Fibroblast of the aortic adventitia (primary cell): ENCODE measurements at regions not wholly inside any gene's neighbourhood (a gene's known extent, or its start where the extent isn't known, plus 50 kb on each side); places are given as distances from the start of the nearest gene placed in this dataset.

Experiments
- DNase-seq: peaks from one replicate; pipeline ENCODE4 v3.0.0-alpha.2; 2010; ENCODE audit warnings: low read depth
- H3K4me3 ChIP-seq: 2 replicates; pipeline ENCODE4 v1.5.1; 2011; ENCODE audit warnings: low read depth, mild to moderate bottlenecking, control low read depth, low read length, moderate library complexity
- TF ChIP-seq, protein P1 (sequence below): IDR thresholded peaks from 2 replicates; pipeline ENCODE4 v1.5.1; 2011; ENCODE audit warnings: mild to moderate bottlenecking, low read length, control low read depth, inconsistent platforms; ENCODE audit not compliant: insufficient read depth

DNA sequence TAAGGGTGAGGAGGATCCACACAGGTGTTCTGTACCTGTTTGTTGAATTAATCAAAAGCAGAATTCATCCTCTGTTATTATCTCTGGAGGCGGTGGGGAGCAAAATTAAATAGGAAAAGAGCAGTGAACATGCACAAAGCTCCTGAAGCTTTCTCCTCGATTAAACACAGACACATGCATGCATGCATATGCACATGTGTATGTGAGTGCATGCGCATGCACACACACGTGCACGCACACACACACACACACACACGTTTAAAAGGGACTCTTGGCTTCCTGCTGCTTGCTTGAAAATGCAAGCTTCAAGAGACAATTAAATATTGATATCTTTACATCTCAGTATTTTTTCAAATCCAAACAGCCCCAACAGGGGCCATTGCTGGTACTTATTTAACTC is 462.1 kb downstream of the BUD13 start:
- TF ChIP-seq, protein P1, sequence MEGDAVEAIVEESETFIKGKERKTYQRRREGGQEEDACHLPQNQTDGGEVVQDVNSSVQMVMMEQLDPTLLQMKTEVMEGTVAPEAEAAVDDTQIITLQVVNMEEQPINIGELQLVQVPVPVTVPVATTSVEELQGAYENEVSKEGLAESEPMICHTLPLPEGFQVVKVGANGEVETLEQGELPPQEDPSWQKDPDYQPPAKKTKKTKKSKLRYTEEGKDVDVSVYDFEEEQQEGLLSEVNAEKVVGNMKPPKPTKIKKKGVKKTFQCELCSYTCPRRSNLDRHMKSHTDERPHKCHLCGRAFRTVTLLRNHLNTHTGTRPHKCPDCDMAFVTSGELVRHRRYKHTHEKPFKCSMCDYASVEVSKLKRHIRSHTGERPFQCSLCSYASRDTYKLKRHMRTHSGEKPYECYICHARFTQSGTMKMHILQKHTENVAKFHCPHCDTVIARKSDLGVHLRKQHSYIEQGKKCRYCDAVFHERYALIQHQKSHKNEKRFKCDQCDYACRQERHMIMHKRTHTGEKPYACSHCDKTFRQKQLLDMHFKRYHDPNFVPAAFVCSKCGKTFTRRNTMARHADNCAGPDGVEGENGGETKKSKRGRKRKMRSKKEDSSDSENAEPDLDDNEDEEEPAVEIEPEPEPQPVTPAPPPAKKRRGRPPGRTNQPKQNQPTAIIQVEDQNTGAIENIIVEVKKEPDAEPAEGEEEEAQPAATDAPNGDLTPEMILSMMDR: no peak
- no peak overlapping the region for H3K4me3 ChIP-seq
- no peak for DNase-seq

DNA sequence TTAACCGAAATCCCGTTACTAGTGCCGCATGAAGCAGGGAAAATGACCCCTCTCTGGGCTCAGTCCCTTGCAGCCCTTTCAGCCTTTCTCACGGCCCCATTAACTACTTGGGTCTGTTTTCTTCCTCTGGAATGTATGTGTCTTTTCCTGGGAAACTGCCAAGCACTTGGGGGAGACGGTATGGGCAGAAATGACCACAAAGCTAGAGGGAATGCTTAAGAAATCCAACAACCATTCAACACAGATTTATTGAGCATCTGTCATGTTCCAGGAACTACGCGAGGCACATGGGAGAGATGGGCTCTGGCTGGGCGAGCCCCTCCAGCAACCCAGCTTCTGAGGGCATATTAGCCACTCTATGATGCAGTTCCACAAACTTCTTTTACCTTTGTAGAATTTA is 462.6 kb downstream of the BUD13 start:
- no peak for DNase-seq
- no peak overlapping the region for H3K4me3 ChIP-seq
- TF ChIP-seq, protein P1: no peak

DNA sequence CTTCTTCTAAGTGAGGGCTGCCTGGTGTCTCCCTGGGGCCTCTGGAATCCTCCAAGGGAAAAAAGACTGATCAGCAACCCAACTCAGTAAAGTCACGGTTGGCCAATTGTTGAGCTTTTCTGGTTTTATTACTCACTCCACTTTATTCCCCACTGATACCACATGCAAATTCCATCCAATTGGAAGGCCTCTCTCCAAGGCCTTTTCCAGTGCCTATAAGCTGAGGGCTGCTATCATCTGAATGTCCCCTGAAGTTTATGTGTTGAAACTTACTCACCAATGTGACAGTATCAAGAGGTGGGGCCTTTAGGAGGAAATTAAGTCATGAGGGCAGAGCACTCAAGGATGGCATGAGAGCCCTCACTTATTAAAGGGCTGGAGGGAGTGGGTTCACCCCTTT is 463.3 kb downstream of the BUD13 start:
- no peak for DNase-seq
- no peak overlapping the region for H3K4me3 ChIP-seq
- TF ChIP-seq, protein P1: no peak

DNA sequence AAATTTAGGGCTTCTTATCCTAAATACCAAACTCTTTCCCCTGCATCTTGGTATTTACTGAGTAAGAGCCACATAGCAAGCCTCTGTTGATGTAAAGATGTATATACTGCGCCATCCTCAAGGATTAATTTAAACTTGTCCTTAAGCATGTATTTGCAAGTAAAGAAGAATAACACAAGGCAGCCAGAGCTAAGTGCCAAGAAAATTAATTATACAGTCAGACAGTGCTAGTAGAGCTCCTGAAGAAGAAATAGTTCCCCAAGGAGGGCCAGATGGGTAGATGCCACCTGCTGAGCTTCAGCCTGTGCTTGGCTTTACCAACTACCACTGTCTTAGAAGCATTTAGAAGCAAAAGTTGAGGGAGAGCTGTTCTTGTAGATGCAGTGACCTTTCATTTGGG is 470.0 kb downstream of the BUD13 start:
- TF ChIP-seq, protein P1: no peak
- no peak for DNase-seq
- no peak overlapping the region for H3K4me3 ChIP-seq

DNA sequence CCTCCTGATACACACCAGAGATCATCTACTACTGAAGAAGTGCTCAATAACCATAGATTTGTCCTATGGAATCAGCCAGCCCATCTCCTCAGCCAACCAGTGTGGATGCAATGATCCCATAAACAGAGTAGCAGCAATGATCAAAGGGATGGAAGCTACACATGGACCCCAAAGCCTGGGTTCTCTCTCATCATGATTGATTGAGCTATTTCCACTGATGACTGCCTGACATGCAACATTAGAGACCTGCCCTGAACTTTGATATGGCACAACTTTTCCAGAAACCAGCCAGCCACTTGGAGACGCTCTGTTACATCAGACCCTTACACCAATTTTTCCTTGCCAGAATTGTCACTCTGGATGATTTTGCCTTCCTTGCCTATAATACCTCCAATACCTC is 471.6 kb downstream of the BUD13 start:
- DNase-seq: no peak
- TF ChIP-seq, protein P1: no peak
- no peak overlapping the region for H3K4me3 ChIP-seq

DNA sequence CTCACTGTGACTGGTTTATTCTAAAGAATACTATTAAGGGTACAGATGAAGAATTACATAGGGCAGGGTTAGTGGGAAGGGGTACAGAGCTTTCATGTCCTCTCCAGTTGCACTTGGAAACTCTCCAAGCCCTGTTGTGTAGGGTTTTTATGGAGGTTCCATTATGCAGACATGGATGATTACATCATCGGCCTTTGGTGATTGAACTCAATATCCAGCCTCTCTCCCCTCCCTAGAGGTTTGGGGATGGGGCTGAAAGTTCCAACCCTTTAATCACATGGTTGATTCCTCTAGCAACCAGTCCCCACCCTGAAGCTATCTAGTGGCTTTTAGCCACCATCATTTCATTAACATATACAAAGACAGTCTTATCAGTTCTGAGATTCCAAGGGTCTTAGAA is 472.6 kb downstream of the BUD13 start:
- TF ChIP-seq, protein P1: no peak
- no peak overlapping the region for H3K4me3 ChIP-seq
- DNase-seq: no peak

DNA sequence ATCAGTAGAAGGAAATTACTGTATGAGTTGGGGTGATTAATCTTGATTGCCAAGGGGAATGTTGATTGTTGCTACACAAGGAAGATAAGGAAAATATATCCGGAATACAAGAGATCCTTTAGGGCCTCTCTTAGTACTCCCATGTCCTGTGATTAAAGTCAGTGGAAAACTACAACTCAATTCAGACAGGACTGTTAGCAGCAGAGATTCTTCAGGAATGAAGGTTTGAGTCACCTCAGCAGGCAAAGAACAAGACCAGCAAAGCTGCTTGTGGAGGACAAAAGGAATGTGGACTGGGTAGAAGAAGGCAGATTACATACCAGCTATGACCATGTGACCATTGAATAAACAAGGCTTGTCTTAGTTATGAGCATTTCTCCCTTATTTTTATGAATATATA is 478.2 kb downstream of the BUD13 start:
- no peak for DNase-seq
- H3K4me3 ChIP-seq: no peak overlapping the region
- TF ChIP-seq, protein P1: no peak
